Tibial nerve (tissue), 4 donors: ENCODE measurements at regions not wholly inside any gene's neighbourhood (a gene's known extent, or its start where the extent isn't known, plus 50 kb on each side); places are given as distances from the start of the nearest gene placed in this dataset.
"Not testable (repeated sequence)": the region's sequence is repeated elsewhere in the genome, so short reads cannot be mapped to it uniquely, and the experiment has no call there.

ENCODE experiments used
- DNase-seq, 2 donors: peaks; one replicate each; pipeline ENCODE4 v3.0.0-alpha.2; 2019; ENCODE audit warnings: low spot score in 2 of 2
- H3K27ac ChIP-seq, 4 donors: fragments of 200-600 bp; sonication (generic) in 3 of 4; one replicate each; pipeline ENCODE4 v1.5.1; 2017 to 2019; ENCODE audit warnings: mild to moderate bottlenecking in 1 of 4
- H3K27me3 ChIP-seq, 2 donors: fragments of 200-600 bp; sonication (generic) in 1 of 2; one replicate each; pipeline versions ENCODE4 v1.5.1 to v1.6.0; 2017 to 2019
- H3K36me3 ChIP-seq, 3 donors: fragments of 200-600 bp; sonication (generic); one replicate each; pipeline ENCODE4 v1.5.1; 2018 to 2019
- H3K4me1 ChIP-seq, 4 donors: fragments of 200-600 bp; sonication (generic) in 3 of 4; one replicate each; pipeline ENCODE4 v1.5.1; 2017 to 2019
- H3K4me3 ChIP-seq, 4 donors: fragments of 200-600 bp; sonication (generic) in 3 of 4; one replicate each; pipeline ENCODE4 v1.5.1; 2017 to 2019; ENCODE audit warnings: mild to moderate bottlenecking in 1 of 4, moderate library complexity in 1 of 4
- H3K9me3 ChIP-seq, 4 donors: fragments of 200-600 bp; sonication (generic) in 3 of 4; one replicate each; pipeline ENCODE4 v1.5.1; 2017 to 2019
- CTCF ChIP-seq, 5 experiments: fragments of 200-600 bp in 3 of 5; fragments of 450-650 bp in 2 of 5; sonication (generic) in 3 of 5; IDR thresholded peaks; one replicate each; pipeline ENCODE4 v1.5.1; 2016 to 2019; ENCODE audit warnings: antibody characterized with exemption in 5 of 5, mild to moderate bottlenecking in 3 of 5, moderate library complexity in 2 of 5
- EP300 ChIP-seq, 2 donors: sonication (generic); formaldehyde crosslinking; IDR thresholded peaks; one replicate each; pipeline ENCODE4 v1.6.1; 2017; ENCODE audit warnings: antibody characterized with exemption in 2 of 2, mild to moderate bottlenecking in 1 of 2
- POLR2A ChIP-seq, 2 donors: fragments of 450-650 bp; IDR thresholded peaks; one replicate each; pipeline ENCODE4 v1.6.1; 2017; ENCODE audit warnings: antibody characterized with exemption in 2 of 2, mild to moderate bottlenecking in 2 of 2, moderate library complexity in 2 of 2
- WGBS, 2 donors: methylation state at CpG; one replicate each; pipeline ENCODE4 v1.1.5; 2018; 5-methylcytosine and 5-hydroxymethylcytosine counted together

DNA sequence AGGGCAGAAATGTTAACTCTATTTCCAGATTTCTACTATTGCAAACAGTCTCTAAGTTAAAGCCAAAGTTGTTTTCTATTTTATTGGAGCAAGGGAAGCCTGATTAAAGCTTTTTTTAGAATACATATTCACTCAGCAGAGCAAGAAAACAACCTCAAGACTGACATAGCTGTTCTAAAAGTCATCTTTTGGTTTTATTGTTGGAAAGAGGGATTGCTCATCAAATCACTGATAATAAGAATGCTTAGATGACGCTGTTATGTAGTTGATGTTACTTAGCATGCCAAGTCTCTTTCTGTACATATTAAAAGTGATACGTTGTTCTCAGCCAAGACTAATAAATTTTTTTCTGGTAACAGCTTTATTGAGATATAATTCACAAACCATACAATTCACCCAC lies 172.6 kb upstream of the LAMA2 start:
- 70 to 73% methylated on average over 2 of the region's 2 CpGs for WGBS, 2 donors
- Histone ChIP-seq H3K9me3 (peaks cover 0 to 3% (median 0%) of the 10 kb centered on the region in 4 donors), H3K4me1 (no peaks in the 10 kb centered on the region), H3K27ac (no peak overlapping the region), H3K4me3 (no peak overlapping the region), H3K27me3 (no peaks in the 10 kb centered on the region), H3K36me3 (no peaks in the 10 kb centered on the region)
- DNase-seq: no peak
- no peak for TF ChIP-seq CTCF (IDR thresholded peaks at IDR 0.05)
- no peak for TF ChIP-seq POLR2A (IDR thresholded peaks at IDR 0.05)
- no peak for TF ChIP-seq EP300 (IDR thresholded peaks at IDR 0.05)

DNA sequence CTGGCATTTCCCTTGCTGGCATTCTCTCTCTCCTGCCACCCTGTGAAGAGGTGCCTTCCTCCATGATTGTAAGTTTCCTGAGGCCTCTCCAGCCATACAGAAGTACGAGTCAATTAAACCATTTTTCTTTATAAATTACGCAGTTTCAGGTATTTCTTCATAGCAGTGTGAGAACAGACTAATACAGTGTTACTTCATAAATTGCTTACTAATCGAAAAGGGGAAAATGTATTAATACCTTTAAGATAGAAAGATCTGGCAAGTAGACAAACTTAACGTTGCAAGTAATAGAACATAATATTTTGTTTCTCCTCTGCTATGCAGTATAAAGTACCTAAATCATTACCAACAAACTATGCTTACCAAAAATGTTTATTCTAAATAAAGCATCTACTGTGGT lies 178.3 kb upstream of the LAMA2 start:
- H3K4me1 ChIP-seq: no peaks in the 10 kb centered on the region
- 93 to 94% methylated on average over 4 of the region's 4 CpGs for WGBS, 2 donors
- H3K4me3 ChIP-seq: no peak overlapping the region
- no peak for DNase-seq
- H3K9me3 ChIP-seq: no peaks in the 10 kb centered on the region
- no peaks in the 10 kb centered on the region for H3K36me3 ChIP-seq
- H3K27me3 ChIP-seq: no peaks in the 10 kb centered on the region
- H3K27ac ChIP-seq: no peak overlapping the region
- TF ChIP-seq EP300 (IDR thresholded peaks at IDR 0.05) (no peak), CTCF (IDR thresholded peaks at IDR 0.05) (no peak), POLR2A (IDR thresholded peaks at IDR 0.05) (no peak)

DNA sequence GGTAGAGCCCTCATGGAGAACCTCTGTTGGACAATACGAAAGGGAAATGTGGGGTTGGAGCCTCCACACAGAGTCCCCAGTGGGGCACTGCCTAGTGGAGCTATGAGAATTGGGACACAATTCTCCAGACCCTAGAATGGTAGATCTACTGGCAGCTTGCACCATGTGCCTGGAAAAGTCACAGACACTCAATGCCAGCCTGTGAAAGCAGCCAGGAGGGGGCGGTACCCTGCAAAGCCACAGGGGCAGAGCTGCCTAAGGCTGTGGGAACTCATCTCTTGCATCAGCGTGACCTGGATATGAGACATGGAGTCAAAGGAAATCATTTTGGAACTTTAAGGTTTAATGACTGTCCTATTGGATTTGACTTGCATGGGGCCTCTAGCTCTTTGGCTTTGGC lies 179.1 kb upstream of the LAMA2 start:
- not testable (repeated sequence) for H3K9me3 ChIP-seq, H3K4me1 ChIP-seq, H3K27ac ChIP-seq, H3K4me3 ChIP-seq, DNase-seq, H3K36me3 ChIP-seq, H3K27me3 ChIP-seq
- 92 to 100% methylated on average over 3 of the region's 3 CpGs for WGBS, 2 donors

DNA sequence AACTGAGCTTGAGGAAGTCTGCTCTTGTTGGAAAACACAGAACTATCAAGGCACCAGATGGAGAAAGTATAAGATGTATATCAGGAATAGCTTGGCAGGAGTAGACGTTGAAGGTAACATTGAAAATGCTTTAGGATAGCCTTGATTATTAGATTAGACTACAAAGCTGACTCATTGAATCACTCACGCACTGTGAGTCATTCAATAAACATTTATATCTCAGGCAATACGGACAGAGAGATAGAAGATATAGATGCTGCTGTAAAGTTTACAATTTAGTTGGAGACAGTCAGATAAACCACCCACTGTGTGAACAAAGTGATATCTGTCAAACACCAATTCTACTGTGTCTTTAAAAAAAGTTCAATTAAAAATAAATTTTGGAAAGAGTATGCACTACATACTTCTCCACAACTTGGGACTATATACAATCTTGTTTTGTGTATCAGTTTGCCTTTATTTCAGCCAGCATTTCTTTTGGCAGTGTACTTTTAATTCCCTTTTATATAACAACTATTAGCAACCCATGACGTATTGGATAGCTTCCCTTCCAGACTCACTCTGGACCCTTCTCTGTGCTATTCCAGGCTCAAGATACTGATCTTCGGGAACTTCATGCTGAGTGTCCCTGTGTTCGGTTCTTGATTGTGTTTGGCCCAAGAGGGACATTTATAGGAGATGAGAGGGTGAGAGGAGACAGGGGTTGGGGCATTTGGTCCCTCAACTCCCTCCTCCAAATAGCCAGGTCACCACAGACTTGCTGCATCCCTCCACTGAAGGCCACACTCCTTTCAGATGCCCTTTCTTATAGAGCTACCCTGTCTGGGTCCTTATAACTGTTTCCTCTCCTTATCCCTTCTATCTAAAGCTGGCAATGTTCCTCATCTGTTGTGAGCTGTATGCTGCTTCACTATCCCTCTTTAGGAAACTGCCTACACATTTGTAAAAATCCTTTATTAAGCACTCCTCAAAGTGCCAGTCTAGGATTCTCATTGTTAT lies 176.6 kb upstream of the PTPRK start:
- TF ChIP-seq CTCF (IDR thresholded peaks at IDR 0.05) (no peak), EP300 (IDR thresholded peaks at IDR 0.05) (no peak), POLR2A (IDR thresholded peaks at IDR 0.05) (no peak)
- 78 to 79% methylated on average over 6 of the region's 6 CpGs for WGBS, 2 donors
- no peak overlapping the region for H3K27ac ChIP-seq
- no peaks in the 10 kb centered on the region for H3K4me1 ChIP-seq
- no peak for DNase-seq
- H3K9me3 ChIP-seq: no peaks in the 10 kb centered on the region
- H3K36me3 ChIP-seq: no peaks in the 10 kb centered on the region
- H3K27me3 ChIP-seq: no peaks in the 10 kb centered on the region
- H3K4me3 ChIP-seq: no peak overlapping the region

GRCh38 chr6:128694303-128695009 lies 174.1 kb upstream of the PTPRK start:
- DNase-seq: no peak
- no peaks in the 10 kb centered on the region for H3K9me3 ChIP-seq
- WGBS, 2 donors: 91 to 94% methylated on average over 1 of the region's 1 CpG
- no peaks in the 10 kb centered on the region for H3K4me1 ChIP-seq
- no peaks in the 10 kb centered on the region for H3K27me3 ChIP-seq
- TF ChIP-seq EP300 (IDR thresholded peaks at IDR 0.05): no peak
- TF ChIP-seq CTCF (IDR thresholded peaks at IDR 0.05): no peak
- no peaks in the 10 kb centered on the region for H3K36me3 ChIP-seq
- no peak overlapping the region for H3K4me3 ChIP-seq
- no peak overlapping the region for H3K27ac ChIP-seq
